Activated CD4-positive, alpha-beta T cell treated with anti-CD3 and anti-CD28 coated beads, Interleukin-2, amount 10 ng/mL, durations not matched to agents 24 days and 14 days (primary cell): ENCODE measurements at regions not wholly inside any gene's neighbourhood (a gene's known extent, or its start where the extent isn't known, plus 50 kb on each side); places are given as distances from the start of the nearest gene placed in this dataset.
"Not testable (repeated sequence)": the region's sequence is repeated elsewhere in the genome, so short reads cannot be mapped to it uniquely, and the experiment has no call there.

ENCODE experiments used
- DNase-seq: peaks from one replicate; pipeline ENCODE4 v3.0.0; 2022
- H3K27ac Mint-ChIP-seq: one replicate; pipeline ENCODE4 v1.8.0; 2022; ENCODE audit warnings: mild to moderate bottlenecking, mixed read lengths
- H3K27me3 Mint-ChIP-seq: one replicate; pipeline ENCODE4 v1.8.0; 2022; ENCODE audit warnings: mixed read lengths
- H3K36me3 Mint-ChIP-seq: one replicate; pipeline ENCODE4 v1.8.0; 2022; ENCODE audit warnings: low read depth, mild to moderate bottlenecking, mixed read lengths
- H3K4me1 Mint-ChIP-seq: one replicate; pipeline ENCODE4 v1.8.0; 2021; ENCODE audit warnings: mixed read lengths
- H3K4me3 Mint-ChIP-seq: one replicate; pipeline ENCODE4 v1.8.0; 2022; ENCODE audit warnings: mild to moderate bottlenecking, moderate library complexity, mixed read lengths
- H3K9me3 Mint-ChIP-seq: one replicate; pipeline ENCODE4 v1.8.0; 2021; ENCODE audit warnings: mixed read lengths
- intact Hi-C: fragments of 100-400 bp; cut with micrococcal nuclease; formaldehyde crosslinking; loops from one replicate; pipeline ENCODE4 v1.15.1; 2023

DNA sequence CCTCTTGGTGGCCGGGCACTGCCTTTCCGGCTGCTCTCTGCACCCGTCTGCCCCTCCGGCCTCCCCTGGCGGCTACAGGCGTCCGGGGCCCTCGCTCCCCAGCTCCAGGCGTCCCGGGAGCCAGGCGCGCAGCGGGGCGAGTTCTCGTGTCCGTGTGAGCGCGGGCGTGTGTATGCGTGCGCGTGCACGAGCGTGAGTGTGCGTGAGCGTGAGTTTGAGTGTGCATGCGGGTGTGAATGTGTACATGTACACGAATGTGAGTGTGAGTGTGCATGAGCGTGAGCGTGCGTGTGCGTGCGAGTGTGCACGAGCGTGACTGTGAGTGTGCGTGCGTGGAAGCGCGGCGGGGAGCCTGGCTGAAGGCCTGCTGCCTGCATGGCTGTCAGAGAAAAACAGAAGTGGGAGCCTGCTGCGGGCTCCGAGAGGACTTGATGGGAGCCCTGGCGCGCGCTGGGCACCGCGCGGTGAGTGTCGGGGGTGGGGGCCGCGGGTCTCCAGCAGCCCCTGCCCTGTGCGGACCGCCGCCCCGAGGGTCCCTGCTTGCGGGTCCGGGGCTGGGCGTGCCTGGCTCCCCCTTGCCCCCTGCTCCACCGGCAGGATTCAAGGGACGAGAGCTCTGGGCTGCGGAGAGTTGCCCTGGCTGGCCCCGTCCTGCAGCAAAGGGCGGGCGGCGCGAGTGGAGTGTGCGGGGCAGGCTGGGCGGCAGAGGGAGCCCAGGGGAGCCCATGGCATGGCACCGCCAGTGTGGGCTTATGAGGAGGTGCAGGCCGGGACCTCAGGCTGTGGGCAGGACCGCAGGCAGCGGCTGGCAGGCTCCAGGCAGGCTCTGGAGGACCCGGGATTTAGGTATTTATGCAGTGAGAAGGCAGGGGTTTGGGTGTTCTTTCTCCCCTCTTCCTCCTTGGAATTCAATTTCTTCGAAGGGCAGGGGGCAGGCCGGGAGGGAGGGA is 75.8 kb upstream of the EN2 start:
- intact Hi-C loops, result loop anchor here (2.0 kb wide), 3 partner anchors 151 to 1637 kb away; no protein-coding TSS in a partner anchor
- Mint-ChIP-seq H3K4me3 (peak overlapping the region; percentile 19), H3K27me3 (peaks cover 57% of the 10 kb centered on the region), H3K36me3 (no peaks in the 10 kb centered on the region), H3K9me3 (no peaks in the 10 kb centered on the region), H3K4me1 (peaks cover 11% of the 10 kb centered on the region), H3K27ac (no peak overlapping the region)
- no peak for DNase-seq

DNA sequence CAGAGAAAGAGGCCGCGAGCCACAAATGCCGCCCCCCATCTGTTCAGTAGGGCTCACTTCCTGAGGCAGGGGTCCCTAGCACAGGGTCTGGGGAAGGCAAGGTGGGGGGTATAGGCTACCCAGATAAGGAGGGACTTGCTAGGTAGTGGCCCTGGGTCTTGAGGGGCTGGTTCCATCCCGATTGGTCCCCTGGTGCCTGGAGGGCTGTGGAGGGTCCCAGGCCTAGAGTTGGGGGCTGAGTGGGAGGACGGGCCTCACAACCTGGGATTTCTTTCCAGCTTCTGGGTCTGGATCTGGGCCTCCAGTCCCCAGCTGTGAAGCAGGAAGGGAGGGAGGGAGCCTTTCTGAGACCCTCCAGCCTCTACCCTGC is 75.1 kb upstream of the EN2 start:
- intact Hi-C loops, result no loop called here
- Mint-ChIP-seq H3K27me3 (peaks cover 53% of the 10 kb centered on the region), H3K36me3 (no peaks in the 10 kb centered on the region)

DNA sequence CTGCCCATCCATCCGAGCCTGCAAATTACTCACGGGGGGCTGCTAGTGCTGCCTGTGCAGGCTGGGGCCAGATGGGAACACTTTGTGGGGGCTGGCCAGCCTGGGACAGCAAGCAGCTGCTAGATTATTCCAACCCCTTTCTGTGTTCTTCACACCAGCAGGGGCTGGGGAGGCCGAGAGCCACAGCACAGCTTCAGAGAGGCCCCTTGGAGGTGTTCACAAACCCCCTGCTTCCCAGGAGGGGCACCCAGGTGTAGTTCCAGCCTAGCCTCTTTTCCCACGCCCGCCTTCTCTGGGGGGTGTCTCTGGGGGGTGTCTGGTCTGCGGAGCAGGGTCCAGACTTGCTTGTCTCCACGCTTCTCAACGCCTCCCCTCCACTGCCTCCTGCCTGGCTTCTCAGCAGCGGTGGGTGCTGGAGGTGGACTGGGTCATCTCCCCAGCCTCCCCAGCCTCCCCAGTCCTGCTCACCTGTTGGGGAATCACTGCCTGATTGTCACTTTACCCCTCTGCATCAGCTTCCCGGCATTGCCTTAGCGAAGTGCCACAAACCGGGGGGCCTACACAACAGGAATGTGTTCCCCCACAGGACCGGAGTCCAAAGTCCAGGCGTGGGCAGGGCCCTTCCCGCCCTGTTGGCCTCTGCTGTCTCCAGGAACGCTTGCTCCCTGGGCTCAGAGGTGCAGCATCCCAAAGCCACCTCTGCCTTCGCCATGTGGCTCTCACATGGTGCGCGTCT is 74.0 kb upstream of the EN2 start:
- Mint-ChIP-seq H3K9me3 (no peaks in the 10 kb centered on the region), H3K27ac (no peak overlapping the region), H3K4me3 (no peak overlapping the region), H3K36me3 (no peaks in the 10 kb centered on the region), H3K27me3 (peaks cover 49% of the 10 kb centered on the region), H3K4me1 (peaks cover 11% of the 10 kb centered on the region)
- no peak for DNase-seq
- intact Hi-C loops, result no loop called here

More for the DNA sequence above, 75.1 kb upstream of the EN2 start:
- no peak overlapping the region for H3K27ac Mint-ChIP-seq
- no peaks in the 10 kb centered on the region for H3K9me3 Mint-ChIP-seq
- no peak overlapping the region for H3K4me3 Mint-ChIP-seq
- no peak for DNase-seq
- peaks cover 11% of the 10 kb centered on the region for H3K4me1 Mint-ChIP-seq

DNA sequence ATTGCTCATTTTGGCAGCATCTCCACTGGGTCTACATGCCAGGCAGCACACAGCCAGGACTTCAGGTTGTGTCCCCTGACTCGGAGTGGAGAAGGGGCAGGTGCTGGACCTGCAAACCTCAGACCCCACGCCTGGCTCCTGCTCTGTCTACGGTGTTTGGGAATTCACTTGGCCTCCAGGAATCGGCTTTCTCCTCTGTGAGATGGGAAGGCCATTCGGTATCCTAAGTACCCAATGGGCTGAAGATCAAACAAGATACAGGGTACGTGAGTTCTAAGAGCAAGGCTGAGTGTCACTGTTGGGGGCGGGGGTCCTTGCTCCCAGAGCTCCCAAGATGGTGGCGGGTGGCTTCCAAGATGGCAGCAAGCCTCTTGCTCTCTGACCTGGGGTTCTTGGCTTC is 73.2 kb upstream of the EN2 start:
- Mint-ChIP-seq H3K4me3 (no peak overlapping the region), H3K27ac (no peak overlapping the region), H3K4me1 (peaks cover 11% of the 10 kb centered on the region), H3K27me3 (peaks cover 41% of the 10 kb centered on the region), H3K36me3 (no peaks in the 10 kb centered on the region), H3K9me3 (no peaks in the 10 kb centered on the region)
- DNase-seq, result no peak
- intact Hi-C loops, result no loop called here

DNA sequence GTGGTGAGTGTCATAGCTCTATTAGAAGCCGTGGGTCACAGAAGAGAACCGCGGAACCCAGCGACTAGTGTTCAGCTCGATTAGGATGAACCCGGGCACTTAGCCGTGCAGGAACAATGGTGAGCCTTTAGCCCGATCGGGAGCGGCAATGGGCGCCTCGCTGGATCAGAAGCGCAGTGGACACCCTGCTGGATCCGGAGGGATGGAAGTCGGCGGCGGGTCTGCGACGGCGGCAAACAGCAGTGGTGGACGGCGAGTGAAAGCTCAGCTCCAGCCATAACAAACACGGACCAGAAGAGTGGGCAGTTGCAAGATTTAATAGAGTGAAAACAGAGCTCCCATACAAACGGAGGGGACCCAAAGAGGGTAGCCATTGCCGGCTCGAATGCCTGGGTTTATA is 72.7 kb upstream of the EN2 start:
- H3K4me1 Mint-ChIP-seq, intact Hi-C loops, H3K9me3 Mint-ChIP-seq, DNase-seq, H3K36me3 Mint-ChIP-seq, H3K4me3 Mint-ChIP-seq, H3K27ac Mint-ChIP-seq: not testable (repeated sequence)
- peaks cover 39% of the 10 kb centered on the region for H3K27me3 Mint-ChIP-seq

DNA sequence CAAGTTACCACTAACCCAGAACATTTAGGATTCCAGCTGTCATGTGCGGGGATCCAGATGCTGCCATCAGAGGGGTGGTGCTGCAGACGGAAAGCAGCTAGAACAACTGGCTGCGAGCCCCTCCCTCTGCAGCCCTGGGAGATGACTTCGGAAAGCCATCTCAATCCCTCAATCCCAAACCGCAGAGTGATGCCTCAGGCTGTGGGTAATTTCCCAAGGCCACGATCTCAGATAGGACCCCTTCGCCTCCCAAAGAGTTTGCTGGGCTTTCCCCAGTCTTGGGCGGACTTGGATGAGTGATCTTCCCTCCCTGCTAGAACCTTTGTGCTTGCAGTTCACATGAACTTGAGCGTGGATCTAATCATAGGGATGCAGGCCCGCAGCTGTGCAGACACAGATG is 71.3 kb upstream of the EN2 start:
- peaks cover 30% of the 10 kb centered on the region for H3K27me3 Mint-ChIP-seq

DNA sequence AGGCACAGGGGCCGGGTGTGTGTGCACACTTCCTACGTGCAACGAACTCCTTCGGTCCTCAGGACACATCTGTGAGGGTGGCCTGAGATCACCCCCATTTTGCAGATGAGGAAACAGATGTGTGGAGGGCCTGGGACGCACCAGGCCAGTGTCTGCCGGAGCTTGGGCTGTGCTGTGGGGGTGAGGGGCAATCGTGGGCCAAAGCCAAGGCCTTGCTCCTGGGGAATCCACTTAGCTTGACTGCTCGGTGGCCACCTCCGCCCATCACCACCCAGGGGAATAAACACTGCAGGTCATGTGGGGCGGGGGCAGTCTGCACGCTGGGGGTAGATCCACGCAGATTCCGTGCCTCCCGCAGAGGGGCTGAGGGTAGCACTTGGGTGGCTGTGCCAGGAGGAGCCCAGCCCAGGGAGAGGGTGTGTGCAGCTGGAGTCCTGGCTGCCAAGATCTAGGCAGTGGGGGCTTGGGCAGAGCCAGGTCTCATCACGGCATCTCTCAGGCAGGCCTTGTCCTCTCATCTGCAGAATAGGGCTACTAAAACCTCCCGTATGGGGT is 70.8 kb upstream of the EN2 start:
- Mint-ChIP-seq H3K27me3 (peaks cover 26% of the 10 kb centered on the region), H3K36me3 (no peaks in the 10 kb centered on the region), H3K9me3 (no peaks in the 10 kb centered on the region), H3K4me3 (no peak overlapping the region), H3K27ac (no peak overlapping the region), H3K4me1 (no peaks in the 10 kb centered on the region)
- DNase-seq, result no peak
- intact Hi-C loops, result no loop called here

More for the DNA sequence above, 71.3 kb upstream of the EN2 start:
- Mint-ChIP-seq H3K9me3 (no peaks in the 10 kb centered on the region), H3K27ac (no peak overlapping the region), H3K4me3 (no peak overlapping the region), H3K4me1 (peaks cover 3% of the 10 kb centered on the region), H3K36me3 (no peaks in the 10 kb centered on the region)
- no peak for DNase-seq
- intact Hi-C loops, result no loop called here

DNA sequence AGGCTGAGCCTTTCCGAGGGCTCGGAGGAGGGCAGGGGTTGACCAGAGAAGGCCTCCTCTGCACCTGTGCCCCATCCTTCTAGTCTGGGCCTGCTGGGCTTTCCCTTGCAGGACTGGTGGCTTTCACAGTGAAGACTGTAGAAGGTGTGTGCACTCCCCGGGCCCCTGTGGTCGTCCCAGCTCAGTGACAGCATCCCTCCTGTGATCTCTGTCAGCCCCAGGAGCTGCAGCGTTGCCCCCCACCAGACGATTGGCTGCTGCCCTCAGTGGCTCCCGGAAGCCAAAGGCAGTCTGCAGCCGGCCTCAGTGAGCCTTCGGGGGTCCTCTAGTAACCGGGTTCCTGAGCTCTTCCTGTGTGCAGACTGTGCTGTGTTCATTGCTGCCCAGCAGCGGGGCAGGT is 69.4 kb upstream of the EN2 start:
- peaks cover 17% of the 10 kb centered on the region for H3K27me3 Mint-ChIP-seq

DNA sequence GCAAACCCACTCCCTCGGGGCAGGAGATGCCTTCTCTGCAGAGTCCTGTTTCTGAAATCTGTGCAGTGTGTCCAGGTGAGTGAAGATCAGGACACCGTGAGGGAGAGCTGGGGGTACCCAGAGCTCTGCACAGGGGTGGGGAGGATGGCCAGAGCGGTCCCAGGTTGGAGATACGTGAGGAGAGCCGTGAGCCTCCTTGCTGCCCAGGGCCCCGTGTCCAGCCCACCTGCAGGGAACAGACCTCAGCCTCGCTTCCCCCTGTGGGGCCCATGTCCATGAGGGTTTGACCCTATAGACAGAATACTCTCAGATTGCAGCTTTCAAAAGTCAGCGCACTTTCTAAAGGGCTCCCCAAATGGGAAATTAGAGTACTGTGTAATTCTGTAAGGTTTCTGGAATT is 66.5 kb upstream of the EN2 start:
- intact Hi-C loops, result no loop called here
- Mint-ChIP-seq H3K27ac (no peak overlapping the region), H3K27me3 (peaks cover 12% of the 10 kb centered on the region), H3K4me3 (no peak overlapping the region), H3K9me3 (no peaks in the 10 kb centered on the region), H3K4me1 (no peaks in the 10 kb centered on the region), H3K36me3 (no peaks in the 10 kb centered on the region)
- DNase-seq, result no peak

More for the DNA sequence above, 69.4 kb upstream of the EN2 start:
- DNase-seq, result no peak
- Mint-ChIP-seq H3K27ac (no peak overlapping the region), H3K4me3 (no peak overlapping the region), H3K36me3 (no peaks in the 10 kb centered on the region), H3K9me3 (no peaks in the 10 kb centered on the region), H3K4me1 (no peaks in the 10 kb centered on the region)
- intact Hi-C loops, result no loop called here

DNA sequence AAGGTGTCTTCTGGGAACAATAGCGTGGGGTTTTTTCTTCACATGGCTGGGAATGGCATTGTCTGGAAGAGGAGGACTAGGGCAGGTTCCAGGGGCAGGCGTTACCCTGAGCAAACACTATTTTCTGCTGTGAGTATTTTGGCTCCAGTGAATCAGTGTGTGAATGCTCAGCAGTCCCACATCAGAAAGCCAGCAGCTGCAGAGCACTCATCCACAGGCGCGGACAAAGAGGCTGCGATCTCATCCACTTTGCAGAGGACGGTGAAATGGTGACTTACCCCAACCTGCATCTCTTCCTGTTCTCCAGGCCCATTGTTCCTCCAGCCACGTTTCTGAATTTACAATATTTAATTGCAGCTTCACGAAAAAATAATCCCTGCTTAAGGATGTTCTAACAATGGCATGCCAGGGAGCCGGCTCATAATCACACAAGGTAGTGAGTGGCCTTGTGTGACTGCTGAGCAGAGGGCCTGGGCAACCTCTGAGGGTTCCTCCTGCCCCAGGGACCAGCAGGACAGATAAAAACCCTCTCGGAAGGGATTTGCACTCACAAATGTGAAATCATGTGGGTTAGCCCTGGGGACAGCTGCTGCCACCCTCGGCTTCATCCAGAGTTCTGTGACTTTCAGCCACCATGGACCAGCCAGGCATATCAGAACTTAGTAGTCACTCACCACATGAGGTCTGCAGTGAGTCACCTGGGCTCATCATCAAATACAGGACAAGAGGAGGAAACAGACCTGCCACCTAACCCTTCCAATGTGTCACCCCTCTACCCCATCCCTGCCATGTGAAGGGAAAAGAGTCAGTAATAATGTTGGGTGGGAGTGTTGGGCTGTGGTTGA is 65.0 kb upstream of the EN2 start:
- no peak overlapping the region for H3K4me3 Mint-ChIP-seq
- no peak for DNase-seq
- H3K9me3 Mint-ChIP-seq, result no peaks in the 10 kb centered on the region
- H3K36me3 Mint-ChIP-seq, result no peaks in the 10 kb centered on the region
- H3K4me1 Mint-ChIP-seq, result no peaks in the 10 kb centered on the region
- intact Hi-C loops, result no loop called here
- peaks cover 9% of the 10 kb centered on the region for H3K27me3 Mint-ChIP-seq
- H3K27ac Mint-ChIP-seq, result no peak overlapping the region

DNA sequence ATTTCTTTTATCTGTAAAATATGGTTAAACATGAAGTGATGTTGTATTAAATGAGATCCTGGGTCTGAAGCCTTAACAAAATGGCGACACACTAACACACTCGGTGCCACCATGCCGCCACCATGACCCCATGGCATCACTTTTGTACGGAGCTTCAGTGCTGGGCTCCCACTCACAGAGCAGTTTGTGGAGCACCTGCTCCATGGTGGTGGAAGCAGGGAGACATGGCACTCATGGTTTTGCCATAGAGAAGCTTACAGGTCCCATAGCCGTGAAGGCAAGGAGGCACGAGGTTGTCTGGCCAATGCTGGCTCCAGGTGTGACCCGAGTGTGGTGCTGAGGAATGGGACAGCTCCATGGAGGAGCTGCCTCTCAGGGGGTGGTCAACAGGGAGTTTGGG is 63.5 kb upstream of the EN2 start:
- Mint-ChIP-seq H3K4me3 (no peak overlapping the region), H3K27me3 (peaks cover 4% of the 10 kb centered on the region), H3K4me1 (no peaks in the 10 kb centered on the region), H3K27ac (no peak overlapping the region), H3K9me3 (no peaks in the 10 kb centered on the region), H3K36me3 (no peaks in the 10 kb centered on the region)
- intact Hi-C loops, result no loop called here
- no peak for DNase-seq

DNA sequence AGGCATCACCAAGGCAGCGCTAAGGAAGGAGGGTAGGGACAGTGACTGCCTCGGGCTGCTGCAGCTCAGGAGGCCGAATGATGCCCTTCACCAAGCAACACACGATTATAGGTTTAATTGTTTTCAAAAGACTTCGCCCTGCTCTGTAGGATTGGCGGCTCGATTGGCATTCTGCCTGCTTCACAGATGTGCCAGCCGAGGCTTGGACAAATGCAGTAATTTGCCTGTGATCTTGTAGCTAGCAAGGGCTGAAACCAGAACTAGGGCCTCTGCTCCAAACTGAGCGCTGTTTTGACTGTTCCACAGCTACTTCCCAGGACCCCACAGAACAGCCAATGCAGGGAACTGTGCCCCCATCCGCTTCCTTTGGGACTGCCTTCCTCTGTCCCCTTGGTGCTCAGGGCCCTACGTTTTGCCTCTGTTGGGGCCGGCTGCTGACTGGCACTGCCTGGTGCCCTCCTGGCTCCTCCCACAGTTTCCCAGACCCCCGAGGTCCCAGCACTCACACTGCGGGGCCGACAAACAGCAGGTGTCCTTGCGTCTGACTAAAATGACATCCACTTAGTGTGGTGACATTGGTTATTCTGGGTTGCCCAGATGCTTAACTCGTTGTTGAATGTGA is 62.6 kb upstream of the EN2 start:
- Mint-ChIP-seq H3K4me1 (no peaks in the 10 kb centered on the region), H3K27ac (no peak overlapping the region), H3K27me3 (peaks cover 2% of the 10 kb centered on the region), H3K9me3 (no peaks in the 10 kb centered on the region), H3K36me3 (no peaks in the 10 kb centered on the region), H3K4me3 (no peak overlapping the region)
- intact Hi-C loops, result no loop called here
- no peak for DNase-seq

DNA sequence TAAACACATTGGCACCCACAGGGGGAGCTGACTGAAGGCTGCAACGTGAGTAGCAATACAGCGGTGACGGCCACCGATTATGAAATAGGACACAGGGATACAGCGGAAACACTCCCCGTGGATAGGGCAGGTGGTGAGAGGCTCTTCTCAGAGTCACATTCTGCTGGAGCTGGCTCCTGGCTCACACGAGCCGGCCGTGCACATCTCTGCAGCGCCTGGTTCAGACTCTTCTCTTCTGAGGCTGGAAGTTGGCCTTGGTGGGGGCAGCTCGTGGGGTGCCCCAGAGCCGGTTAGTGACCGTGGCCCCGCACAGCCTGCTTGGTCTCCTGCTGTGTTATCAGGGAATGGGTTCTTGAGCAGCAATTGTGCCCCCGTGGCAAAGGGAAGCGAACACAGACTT is 61.3 kb upstream of the EN2 start:
- intact Hi-C loops, result no loop called here
- Mint-ChIP-seq H3K4me3 (no peak overlapping the region), H3K27me3 (no peaks in the 10 kb centered on the region)

More for the DNA sequence above, 61.3 kb upstream of the EN2 start:
- DNase-seq, result no peak
- Mint-ChIP-seq H3K4me1 (no peaks in the 10 kb centered on the region), H3K9me3 (no peaks in the 10 kb centered on the region), H3K36me3 (no peaks in the 10 kb centered on the region), H3K27ac (no peak overlapping the region)
